Nephron progenitor cell (in vitro differentiated cells): ENCODE measurements at regions not wholly inside any gene's neighbourhood (a gene's known extent, or its start where the extent isn't known, plus 50 kb on each side); places are given as distances from the start of the nearest gene placed in this dataset.

ENCODE experiments used
- DNase-seq: peaks from one replicate; pipeline ENCODE4 v3.0.0; 2021
- H3K27ac Mint-ChIP-seq: 2 replicates; pipeline ENCODE4 v1.8.0; 2021; ENCODE audit warnings: mild to moderate bottlenecking, moderate library complexity, mixed read lengths
- H3K27me3 Mint-ChIP-seq: 2 replicates; pipeline ENCODE4 v1.8.0; 2021; ENCODE audit warnings: mild to moderate bottlenecking, low read depth, mixed read lengths; ENCODE audit not compliant: poor library complexity
- H3K36me3 Mint-ChIP-seq: 2 replicates; pipeline ENCODE4 v1.8.0; 2021; ENCODE audit warnings: low read depth, mixed read lengths
- H3K4me1 Mint-ChIP-seq: 2 replicates; pipeline ENCODE4 v1.8.0; 2021; ENCODE audit warnings: mixed read lengths
- H3K4me3 Mint-ChIP-seq: 2 replicates; pipeline ENCODE4 v1.8.0; 2021; ENCODE audit warnings: mild to moderate bottlenecking, moderate library complexity, mixed read lengths
- H3K9me3 Mint-ChIP-seq: 2 replicates; pipeline ENCODE4 v1.8.0; 2021; ENCODE audit warnings: mild to moderate bottlenecking, moderate library complexity, mixed read lengths
- TF ChIP-seq, protein P1 (sequence below): fragments of 200-600 bp; sonication (generic); IDR thresholded peaks from 2 replicates; pipeline ENCODE4 v1.5.0; 2021; ENCODE audit warnings: antibody characterized with exemption

DNA sequence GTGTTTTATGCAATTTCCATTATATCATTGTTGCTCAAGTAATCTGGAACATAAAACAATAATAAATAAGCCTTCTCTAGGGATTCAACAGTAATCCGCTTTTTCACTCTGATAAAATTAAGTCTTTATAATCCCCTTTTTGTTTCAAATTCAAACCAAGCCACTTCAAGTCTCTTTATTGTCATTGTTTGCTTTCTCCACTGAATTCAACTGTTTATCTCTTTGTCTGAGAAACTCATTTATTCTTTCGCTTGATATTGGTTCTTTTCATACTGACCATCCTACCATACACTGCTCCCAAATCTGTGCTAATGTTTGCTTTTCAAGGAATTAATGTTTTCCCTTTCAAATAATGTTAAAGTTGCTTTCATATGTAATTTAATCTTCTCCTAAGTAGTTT, 550.4 kb upstream of the PCDH15 start:
- Mint-ChIP-seq H3K36me3 (no peaks in the 10 kb centered on the region), H3K27ac (no peak overlapping the region), H3K4me3 (no peak overlapping the region), H3K9me3 (no peaks in the 10 kb centered on the region), H3K4me1 (no peaks in the 10 kb centered on the region), H3K27me3 (peaks cover 5% of the 10 kb centered on the region)
- no peak for DNase-seq
- TF ChIP-seq, protein P1, sequence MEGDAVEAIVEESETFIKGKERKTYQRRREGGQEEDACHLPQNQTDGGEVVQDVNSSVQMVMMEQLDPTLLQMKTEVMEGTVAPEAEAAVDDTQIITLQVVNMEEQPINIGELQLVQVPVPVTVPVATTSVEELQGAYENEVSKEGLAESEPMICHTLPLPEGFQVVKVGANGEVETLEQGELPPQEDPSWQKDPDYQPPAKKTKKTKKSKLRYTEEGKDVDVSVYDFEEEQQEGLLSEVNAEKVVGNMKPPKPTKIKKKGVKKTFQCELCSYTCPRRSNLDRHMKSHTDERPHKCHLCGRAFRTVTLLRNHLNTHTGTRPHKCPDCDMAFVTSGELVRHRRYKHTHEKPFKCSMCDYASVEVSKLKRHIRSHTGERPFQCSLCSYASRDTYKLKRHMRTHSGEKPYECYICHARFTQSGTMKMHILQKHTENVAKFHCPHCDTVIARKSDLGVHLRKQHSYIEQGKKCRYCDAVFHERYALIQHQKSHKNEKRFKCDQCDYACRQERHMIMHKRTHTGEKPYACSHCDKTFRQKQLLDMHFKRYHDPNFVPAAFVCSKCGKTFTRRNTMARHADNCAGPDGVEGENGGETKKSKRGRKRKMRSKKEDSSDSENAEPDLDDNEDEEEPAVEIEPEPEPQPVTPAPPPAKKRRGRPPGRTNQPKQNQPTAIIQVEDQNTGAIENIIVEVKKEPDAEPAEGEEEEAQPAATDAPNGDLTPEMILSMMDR = no peak

DNA sequence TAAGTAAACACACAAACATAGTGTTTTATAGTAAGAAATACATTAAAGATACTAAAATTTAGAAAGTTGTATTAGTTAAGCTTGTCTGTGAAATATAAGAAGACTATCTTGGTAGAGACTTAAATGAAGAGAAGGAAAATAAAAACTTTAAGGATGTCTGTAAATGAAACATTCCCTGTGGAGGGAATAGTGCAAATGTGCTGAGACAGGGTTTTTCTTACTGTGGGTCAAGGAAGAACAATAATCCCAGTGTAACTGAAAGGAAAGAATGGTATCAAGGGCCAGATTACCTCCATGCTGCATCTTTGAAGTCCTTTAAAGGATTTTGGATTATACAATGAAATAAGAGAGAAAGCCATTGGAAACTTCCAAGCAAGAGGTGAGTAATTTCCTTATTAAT, 547.5 kb upstream of the PCDH15 start:
- DNase-seq = no peak
- H3K4me1 Mint-ChIP-seq = no peaks in the 10 kb centered on the region
- TF ChIP-seq, protein P1 = no peak
- H3K27me3 Mint-ChIP-seq = peaks cover 5% of the 10 kb centered on the region
- no peaks in the 10 kb centered on the region for H3K9me3 Mint-ChIP-seq
- no peak overlapping the region for H3K4me3 Mint-ChIP-seq
- no peak overlapping the region for H3K27ac Mint-ChIP-seq
- H3K36me3 Mint-ChIP-seq = no peaks in the 10 kb centered on the region

DNA sequence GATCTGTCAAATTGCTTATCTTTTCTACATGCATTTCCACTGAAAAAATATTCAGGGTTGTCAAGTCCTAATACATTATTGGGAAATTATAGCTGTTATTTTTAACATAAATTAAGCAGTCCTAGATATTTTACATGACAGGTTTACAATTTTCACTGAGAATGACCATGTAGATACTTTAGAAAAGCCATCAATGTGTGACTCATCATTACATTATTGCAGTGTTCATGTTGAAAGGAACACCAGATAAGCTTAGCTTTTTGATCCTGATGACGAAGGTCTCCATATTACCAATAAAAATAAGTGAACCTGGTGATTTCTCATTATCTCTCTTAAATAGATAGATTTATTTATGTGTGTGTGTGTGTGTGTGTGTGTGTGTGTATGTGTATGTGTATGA, 529.5 kb upstream of the PCDH15 start:
- Mint-ChIP-seq H3K4me3 (no peak overlapping the region), H3K27me3 (no peaks in the 10 kb centered on the region), H3K4me1 (no peaks in the 10 kb centered on the region), H3K27ac (no peak overlapping the region), H3K9me3 (no peaks in the 10 kb centered on the region), H3K36me3 (no peaks in the 10 kb centered on the region)
- TF ChIP-seq, protein P1 = no peak
- DNase-seq = no peak

DNA sequence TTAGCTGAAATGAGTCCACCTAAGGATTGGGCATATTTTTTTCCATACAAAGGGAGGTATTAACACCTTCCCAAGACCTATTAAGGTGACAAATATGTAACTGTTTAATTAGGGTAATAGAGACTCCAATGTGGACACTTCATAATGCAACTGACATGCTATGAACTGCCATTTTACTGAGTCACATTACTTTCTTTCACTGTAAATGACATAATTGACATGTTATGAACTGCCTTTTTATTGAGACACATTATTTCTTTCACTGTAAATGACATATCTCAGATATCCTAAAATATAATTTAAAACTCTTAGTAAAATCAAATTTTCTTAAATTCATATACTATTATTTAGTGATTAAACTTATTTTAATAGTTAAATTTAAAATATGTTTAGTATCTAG, 528.8 kb upstream of the PCDH15 start:
- Mint-ChIP-seq H3K9me3 (no peaks in the 10 kb centered on the region), H3K27ac (no peak overlapping the region), H3K4me3 (no peak overlapping the region), H3K27me3 (no peaks in the 10 kb centered on the region), H3K36me3 (no peaks in the 10 kb centered on the region), H3K4me1 (no peaks in the 10 kb centered on the region)
- no peak for DNase-seq
- TF ChIP-seq, protein P1 = no peak

DNA sequence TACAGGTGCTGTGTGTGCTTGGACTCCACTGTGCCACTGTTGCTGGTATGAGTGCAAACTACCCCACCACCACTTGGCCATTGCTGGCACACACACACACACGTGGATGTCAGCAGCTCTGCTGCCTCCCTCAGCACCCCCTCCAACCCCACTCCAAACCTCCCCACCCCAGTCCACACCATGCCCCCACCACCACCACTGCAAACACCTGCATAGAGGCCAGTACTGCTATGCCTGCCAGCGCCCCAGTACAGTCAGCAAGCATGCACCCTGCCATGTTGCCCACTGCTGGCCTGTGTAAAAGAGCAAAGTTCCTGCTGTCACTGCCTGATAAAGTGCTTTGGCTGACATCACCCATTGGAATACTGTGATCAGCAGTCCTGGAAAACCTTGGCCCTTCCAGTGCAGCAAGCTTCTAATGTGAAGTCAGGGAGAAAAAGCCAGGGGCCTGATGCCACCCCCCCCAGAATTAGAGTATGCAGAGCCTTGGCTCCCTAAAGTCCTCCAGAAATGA, 519.2 kb upstream of the PCDH15 start:
- H3K27me3 Mint-ChIP-seq = no peaks in the 10 kb centered on the region
- TF ChIP-seq, protein P1 = no peak
- peaks cover 5% of the 10 kb centered on the region for H3K9me3 Mint-ChIP-seq
- no peak overlapping the region for H3K27ac Mint-ChIP-seq
- DNase-seq = no peak
- H3K4me3 Mint-ChIP-seq = no peak overlapping the region
- H3K4me1 Mint-ChIP-seq = no peaks in the 10 kb centered on the region
- H3K36me3 Mint-ChIP-seq = no peaks in the 10 kb centered on the region

DNA sequence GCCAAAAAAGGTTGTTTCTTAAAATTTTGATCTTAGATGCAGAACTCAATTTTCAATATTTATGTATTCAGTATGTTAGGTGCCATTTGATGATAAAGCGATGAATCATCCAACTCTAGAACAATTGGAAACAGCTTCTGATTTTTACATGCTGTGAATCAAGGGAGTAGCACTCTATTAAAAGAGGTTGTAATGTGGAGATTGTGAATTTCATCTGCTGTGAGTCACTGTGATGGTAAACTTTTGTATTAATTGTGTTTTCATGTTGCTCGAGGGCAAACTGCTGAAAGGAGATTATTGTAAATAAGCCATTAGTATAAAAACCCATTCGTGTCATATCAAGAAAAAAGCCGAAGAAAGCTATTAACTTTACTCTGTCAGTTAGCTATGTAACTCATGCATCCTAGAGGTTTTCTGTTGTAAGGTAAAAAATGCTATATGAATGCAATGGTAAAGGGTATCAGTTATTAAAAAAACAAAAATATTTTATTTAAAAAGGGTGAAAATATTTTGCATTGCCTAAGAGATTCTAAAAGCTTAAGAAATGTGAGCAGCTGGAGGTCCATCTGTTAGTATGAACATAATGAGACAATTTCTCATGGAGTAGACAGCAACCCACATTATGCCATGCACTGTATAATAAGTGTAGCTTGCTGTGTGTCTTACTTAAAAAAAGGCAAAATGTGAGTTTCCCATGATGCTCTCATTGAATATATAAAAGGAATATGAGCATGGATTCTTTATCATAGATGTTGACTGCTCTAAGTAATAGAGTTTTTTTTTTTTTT, 511.0 kb upstream of the PCDH15 start:
- Mint-ChIP-seq H3K27me3 (no peaks in the 10 kb centered on the region), H3K27ac (no peak overlapping the region), H3K4me1 (no peaks in the 10 kb centered on the region), H3K4me3 (no peak overlapping the region), H3K9me3 (no peaks in the 10 kb centered on the region), H3K36me3 (no peaks in the 10 kb centered on the region)
- no peak for DNase-seq
- TF ChIP-seq, protein P1 = no peak
